Activated CD8-positive, alpha-beta T cell treated with anti-CD3 and anti-CD28 coated beads, Interleukin-2, amount 10 ng/mL, durations not matched to agents 7 days and 5 days (primary cell): ENCODE measurements at regions not wholly inside any gene's neighbourhood (a gene's known extent, or its start where the extent isn't known, plus 50 kb on each side); places are given as distances from the start of the nearest gene placed in this dataset.
"Not testable (repeated sequence)": the region's sequence is repeated elsewhere in the genome, so short reads cannot be mapped to it uniquely, and the experiment has no call there.

Experiments
- ATAC-seq: fragments of 150-1000 bp; cut with Tn5 transposase; one replicate; pipeline ENCODE4 v1.10.0; 2021; ENCODE audit warnings: moderate library complexity
- CTCF ChIA-PET: fragments of 350-600 bp; sonication (Branson Sonifier 250); formaldehyde crosslinking; loops from one replicate; lab custom pipeline; 2021; ENCODE audit warnings: antibody characterized with exemption; lab: Charles Lee
- POLR2A ChIA-PET: fragments of 350-600 bp; sonication (Branson Sonifier 250); formaldehyde crosslinking; loops from one replicate; lab custom pipeline; 2021; ENCODE audit warnings: antibody characterized with exemption; lab: Charles Lee
- DNase-seq: peaks from one replicate; pipeline ENCODE4 v3.0.0-alpha.2; 2020
- H3K27ac Mint-ChIP-seq: one replicate; pipeline ENCODE4 v1.8.0; 2021; ENCODE audit warnings: mild to moderate bottlenecking, mixed read lengths
- H3K27me3 Mint-ChIP-seq: one replicate; pipeline ENCODE4 v1.8.0; 2021; ENCODE audit warnings: low read depth, mixed read lengths
- H3K36me3 Mint-ChIP-seq: one replicate; pipeline ENCODE4 v1.8.0; 2021; ENCODE audit warnings: low read depth, mixed read lengths
- H3K4me1 Mint-ChIP-seq: one replicate; pipeline ENCODE4 v1.8.0; 2021; ENCODE audit warnings: low read depth, mixed read lengths
- H3K4me3 Mint-ChIP-seq: one replicate; pipeline ENCODE4 v1.8.0; 2021; ENCODE audit warnings: mild to moderate bottlenecking, mixed read lengths
- H3K9me3 Mint-ChIP-seq: one replicate; pipeline ENCODE4 v1.8.0; 2022; ENCODE audit warnings: mixed read lengths; ENCODE audit not compliant: insufficient read depth

GRCh38 chr7:119724041-119724792 is 548.8 kb upstream of the KCND2 start:
- CTCF ChIA-PET, result no interaction called here
- DNase-seq, result no peak
- Mint-ChIP-seq H3K27ac (no peak overlapping the region), H3K36me3 (no peaks in the 10 kb centered on the region), H3K4me1 (no peaks in the 10 kb centered on the region), H3K27me3 (no peaks in the 10 kb centered on the region), H3K9me3 (no peaks in the 10 kb centered on the region), H3K4me3 (no peak overlapping the region)
- POLR2A ChIA-PET, result no interaction called here
- ATAC-seq, result no peak

- no peak for DNase-seq
- Mint-ChIP-seq H3K36me3 (no peaks in the 10 kb centered on the region), H3K27ac (no peak overlapping the region), H3K9me3 (peaks cover 4% of the 10 kb centered on the region), H3K4me3 (no peak overlapping the region), H3K27me3 (no peaks in the 10 kb centered on the region), H3K4me1 (no peaks in the 10 kb centered on the region)
- no peak for ATAC-seq
- ChIA-PET POLR2A (no interaction called here), CTCF (no interaction called here)
Observed at GRCh38 chr7:119733127-119733879, 539.7 kb upstream of the KCND2 start.

- Mint-ChIP-seq H3K4me3 (no peak overlapping the region), H3K27ac (no peak overlapping the region), H3K36me3 (no peaks in the 10 kb centered on the region), H3K4me1 (no peaks in the 10 kb centered on the region), H3K27me3 (no peaks in the 10 kb centered on the region), H3K9me3 (no peaks in the 10 kb centered on the region)
- ATAC-seq (no peak), DNase-seq (no peak)
- ChIA-PET CTCF (no interaction called here), POLR2A (no interaction called here)
Observed at GRCh38 chr7:119737390-119737789, 535.6 kb upstream of the KCND2 start.

DNA sequence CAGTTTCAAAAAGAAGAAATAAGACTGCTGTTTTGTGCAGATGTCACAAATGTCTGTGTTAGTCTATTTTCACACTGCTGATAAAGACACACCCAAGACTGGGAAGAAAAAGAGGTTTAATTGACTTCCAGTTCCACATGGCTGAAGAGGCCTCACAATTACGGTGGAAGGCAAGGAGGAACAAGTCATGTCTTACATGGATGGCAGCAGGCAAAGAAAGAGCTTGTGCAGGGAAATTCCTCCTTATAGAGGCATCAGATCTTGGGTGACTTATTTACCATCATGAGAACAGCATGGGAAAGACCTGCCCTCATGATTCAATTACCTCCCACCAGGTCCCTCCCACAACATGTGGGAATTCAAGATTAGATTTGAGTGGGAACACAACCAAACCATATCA is 527.7 kb upstream of the KCND2 start:
- ATAC-seq, H3K27ac Mint-ChIP-seq, H3K27me3 Mint-ChIP-seq, H3K4me3 Mint-ChIP-seq, H3K9me3 Mint-ChIP-seq, H3K36me3 Mint-ChIP-seq, POLR2A ChIA-PET, H3K4me1 Mint-ChIP-seq, DNase-seq, CTCF ChIA-PET: not testable (repeated sequence)

DNA sequence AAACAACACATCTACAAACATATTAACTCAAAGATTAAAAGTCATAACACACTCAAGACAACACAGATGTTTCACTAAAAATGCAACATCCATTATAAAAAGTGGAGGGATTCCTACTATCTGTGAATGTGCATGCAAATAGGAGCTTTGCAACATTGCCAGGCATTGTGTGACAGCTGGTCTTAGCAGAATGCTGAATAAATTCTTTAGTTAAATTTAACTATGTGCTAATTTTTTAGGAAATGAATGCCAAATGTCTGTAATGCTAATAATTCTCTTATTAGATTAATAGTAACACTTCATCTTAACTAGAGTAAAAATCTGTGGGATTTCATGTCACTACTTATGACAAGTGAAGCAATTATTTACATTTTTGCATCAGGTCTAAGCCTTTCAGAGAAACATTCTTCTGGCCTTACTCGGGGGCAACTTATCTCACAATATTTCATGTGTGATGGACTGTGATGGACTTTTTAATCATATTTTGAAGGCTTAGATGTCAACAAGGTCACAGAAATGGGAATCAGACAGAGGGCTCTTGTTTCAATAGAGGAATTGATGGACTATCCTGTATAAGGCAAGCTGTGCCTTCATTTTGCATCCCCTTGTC is 524.6 kb upstream of the KCND2 start:
- Mint-ChIP-seq H3K4me3 (no peak overlapping the region), H3K9me3 (no peaks in the 10 kb centered on the region), H3K4me1 (no peaks in the 10 kb centered on the region), H3K27ac (no peak overlapping the region), H3K27me3 (no peaks in the 10 kb centered on the region), H3K36me3 (no peaks in the 10 kb centered on the region)
- ChIA-PET CTCF (no interaction called here), POLR2A (no interaction called here)
- DNase-seq, result no peak
- no peak for ATAC-seq

DNA sequence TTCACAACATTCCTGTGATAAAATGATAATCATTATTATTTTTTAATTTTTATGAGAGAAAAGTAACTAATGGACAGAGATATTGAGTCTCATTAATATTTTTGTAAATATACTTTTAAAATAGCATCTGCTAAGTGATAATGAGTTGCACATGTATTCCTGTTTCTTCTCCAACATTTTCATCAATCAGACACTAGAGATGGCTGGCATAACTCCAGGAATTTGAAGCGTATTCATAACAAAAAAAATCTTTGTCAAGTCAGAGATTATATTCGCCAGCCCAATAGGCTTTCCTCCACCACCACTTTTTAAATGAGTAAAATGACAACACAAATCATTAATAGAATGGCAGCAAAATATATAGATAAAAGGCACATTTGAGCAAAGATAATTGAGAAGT is 524.0 kb upstream of the KCND2 start:
- Mint-ChIP-seq H3K36me3 (no peaks in the 10 kb centered on the region), H3K27ac (no peak overlapping the region), H3K9me3 (no peaks in the 10 kb centered on the region), H3K4me1 (no peaks in the 10 kb centered on the region), H3K27me3 (no peaks in the 10 kb centered on the region), H3K4me3 (no peak overlapping the region)
- CTCF ChIA-PET, result no interaction called here
- POLR2A ChIA-PET, result no interaction called here
- no peak for DNase-seq
- no peak for ATAC-seq

DNA sequence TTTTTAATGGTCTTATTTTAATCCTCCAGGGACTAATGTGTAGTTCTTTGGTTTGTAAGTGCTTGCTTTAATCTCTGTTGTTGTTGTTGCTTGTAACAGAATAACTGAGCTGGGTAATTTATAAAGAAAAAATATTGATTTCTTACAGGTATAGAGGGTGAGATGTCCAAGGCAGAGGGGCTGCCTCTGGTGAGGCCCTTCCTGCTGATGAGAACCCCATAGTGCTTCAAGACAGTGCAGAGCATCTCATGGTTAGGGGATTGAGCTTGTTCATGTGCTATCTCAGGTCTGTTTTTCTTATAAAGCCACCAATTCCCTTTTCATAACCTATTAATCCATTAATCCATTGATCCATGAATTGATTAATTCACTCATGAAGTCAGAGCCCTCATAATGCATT is 516.3 kb upstream of the KCND2 start:
- ChIA-PET POLR2A (no interaction called here), CTCF (no interaction called here)
- H3K27me3 Mint-ChIP-seq, result no peaks in the 10 kb centered on the region
- H3K27ac Mint-ChIP-seq, result no peak overlapping the region
- DNase-seq (no peak), ATAC-seq (no peak)
- no peaks in the 10 kb centered on the region for H3K4me1 Mint-ChIP-seq
- no peaks in the 10 kb centered on the region for H3K36me3 Mint-ChIP-seq
- no peak overlapping the region for H3K4me3 Mint-ChIP-seq
- no peaks in the 10 kb centered on the region for H3K9me3 Mint-ChIP-seq

DNA sequence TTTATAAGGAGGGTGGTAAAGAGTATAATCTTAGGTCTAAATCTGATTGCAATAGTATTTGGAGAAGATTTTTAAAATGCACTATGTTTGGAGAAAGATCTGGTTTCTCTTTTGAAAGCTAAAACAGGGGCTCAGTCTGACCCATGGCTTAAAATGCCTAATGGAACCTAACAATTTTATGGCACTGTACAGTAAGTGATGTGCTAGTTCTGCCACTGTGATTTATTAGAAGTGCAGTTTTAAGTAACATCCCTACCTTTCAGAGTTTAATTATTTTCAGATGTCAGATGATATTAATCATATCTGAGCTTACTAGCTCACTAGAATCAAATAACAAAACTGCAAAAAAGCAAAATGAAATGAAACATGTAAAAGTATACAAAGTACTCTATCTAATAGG is 514.7 kb upstream of the KCND2 start:
- POLR2A ChIA-PET, result no interaction called here
- no peaks in the 10 kb centered on the region for H3K4me1 Mint-ChIP-seq
- no peak overlapping the region for H3K27ac Mint-ChIP-seq

GRCh38 chr7:119761776-119762175 is 511.2 kb upstream of the KCND2 start:
- Mint-ChIP-seq H3K27ac (no peak overlapping the region), H3K4me1 (no peaks in the 10 kb centered on the region), H3K36me3 (no peaks in the 10 kb centered on the region), H3K9me3 (no peaks in the 10 kb centered on the region), H3K27me3 (no peaks in the 10 kb centered on the region), H3K4me3 (no peak overlapping the region)
- POLR2A ChIA-PET, result no interaction called here
- CTCF ChIA-PET, result no interaction called here
- DNase-seq, result no peak
- no peak for ATAC-seq

More for the DNA sequence above, 514.7 kb upstream of the KCND2 start:
- DNase-seq (no peak), ATAC-seq (no peak)
- Mint-ChIP-seq H3K27me3 (no peaks in the 10 kb centered on the region), H3K36me3 (no peaks in the 10 kb centered on the region), H3K9me3 (no peaks in the 10 kb centered on the region), H3K4me3 (no peak overlapping the region)
- CTCF ChIA-PET, result no interaction called here

DNA sequence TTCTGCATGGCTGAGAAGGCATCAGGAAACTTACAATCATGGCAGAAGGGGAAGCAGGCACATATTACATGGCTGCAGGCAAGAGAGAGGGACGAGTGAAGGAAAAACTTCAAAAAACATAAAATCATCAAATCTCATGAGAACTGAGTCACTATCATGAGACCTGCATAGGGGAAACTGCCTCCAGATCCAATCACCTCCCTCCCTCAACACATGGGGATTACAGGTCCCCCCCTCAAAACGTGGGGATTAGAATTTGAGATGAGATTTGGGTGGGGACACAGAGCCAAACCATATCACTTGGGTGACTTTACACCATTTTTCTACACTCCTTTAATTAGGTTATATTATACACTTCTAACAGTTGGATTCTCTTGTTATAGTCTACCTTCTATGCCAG is 490.7 kb upstream of the KCND2 start:
- no peaks in the 10 kb centered on the region for H3K36me3 Mint-ChIP-seq
- ChIA-PET POLR2A (no interaction called here), CTCF (no interaction called here)
- H3K9me3 Mint-ChIP-seq, result peaks cover 8% of the 10 kb centered on the region
- no peak for DNase-seq
- H3K4me1 Mint-ChIP-seq, result no peaks in the 10 kb centered on the region
- no peak overlapping the region for H3K4me3 Mint-ChIP-seq
- ATAC-seq, result no peak
- no peak overlapping the region for H3K27ac Mint-ChIP-seq
- H3K27me3 Mint-ChIP-seq, result no peaks in the 10 kb centered on the region

- Mint-ChIP-seq H3K4me1 (no peaks in the 10 kb centered on the region), H3K4me3 (no peak overlapping the region), H3K27ac (no peak overlapping the region), H3K36me3 (no peaks in the 10 kb centered on the region), H3K9me3 (peaks cover 5% of the 10 kb centered on the region), H3K27me3 (no peaks in the 10 kb centered on the region)
- ATAC-seq, result no peak
- no peak for DNase-seq
- POLR2A ChIA-PET, result no interaction called here
- CTCF ChIA-PET, result no interaction called here
Observed at GRCh38 chr7:119783799-119784198, 489.2 kb upstream of the KCND2 start.

GRCh38 chr7:119802147-119802546 is 470.8 kb upstream of the KCND2 start:
- Mint-ChIP-seq H3K27ac (no peak overlapping the region), H3K27me3 (no peaks in the 10 kb centered on the region), H3K9me3 (peaks cover 8% of the 10 kb centered on the region), H3K4me3 (no peak overlapping the region), H3K36me3 (no peaks in the 10 kb centered on the region), H3K4me1 (no peaks in the 10 kb centered on the region)
- ATAC-seq, result no peak
- POLR2A ChIA-PET, result no interaction called here
- CTCF ChIA-PET, result no interaction called here
- DNase-seq, result no peak
